ENCODE measurements at regions not wholly inside any gene's neighbourhood (a gene's known extent, or its start where the extent isn't known, plus 50 kb on each side); places are given as distances from the start of the nearest gene placed in this dataset.
"Not testable (repeated sequence)": the region's sequence is repeated elsewhere in the genome, so short reads cannot be mapped to it uniquely, and the experiment has no call there.

GRCh38 chr12:40172879-40173278 is 51.9 kb upstream of the LRRK2 start:
- H3K27ac ChIP-seq, result no peak overlapping the region
- H3K4me1 ChIP-seq, result no peaks in the 10 kb centered on the region
- TF ChIP-seq POLR2A (IDR thresholded peaks at IDR 0.05), result no peak
- no peak for TF ChIP-seq EP300 (IDR thresholded peaks at IDR 0.05)
- no peak for TF ChIP-seq CTCF (IDR thresholded peaks at IDR 0.05)
- no peak for TF ChIP-seq POLR2AphosphoS5 (IDR thresholded peaks at IDR 0.05)
- H3K4me3 ChIP-seq, result no peak overlapping the region
- WGBS, result 61% methylated on average over 2 of the region's 2 CpGs
- no peaks in the 10 kb centered on the region for H3K9me3 ChIP-seq
- no peaks in the 10 kb centered on the region for H3K36me3 ChIP-seq
- DNase-seq (ENCODE audit: low spot score in 2 of 2), result no peak
- no peaks in the 10 kb centered on the region for H3K27me3 ChIP-seq

GRCh38 chr12:40171501-40171900 is 53.3 kb upstream of the LRRK2 start:
- H3K36me3 ChIP-seq, result no peaks in the 10 kb centered on the region
- no peak overlapping the region for H3K27ac ChIP-seq
- no peaks in the 10 kb centered on the region for H3K27me3 ChIP-seq
- no peak overlapping the region for H3K4me3 ChIP-seq
- DNase-seq (ENCODE audit: low spot score in 2 of 2), result no peak
- TF ChIP-seq POLR2A (IDR thresholded peaks at IDR 0.05) (no peak), EP300 (IDR thresholded peaks at IDR 0.05) (no peak), POLR2AphosphoS5 (IDR thresholded peaks at IDR 0.05) (no peak)
- WGBS, result 62% methylated on average over 1 of the region's 1 CpG
- H3K4me1 ChIP-seq, result no peaks in the 10 kb centered on the region
- no peaks in the 10 kb centered on the region for H3K9me3 ChIP-seq

DNA sequence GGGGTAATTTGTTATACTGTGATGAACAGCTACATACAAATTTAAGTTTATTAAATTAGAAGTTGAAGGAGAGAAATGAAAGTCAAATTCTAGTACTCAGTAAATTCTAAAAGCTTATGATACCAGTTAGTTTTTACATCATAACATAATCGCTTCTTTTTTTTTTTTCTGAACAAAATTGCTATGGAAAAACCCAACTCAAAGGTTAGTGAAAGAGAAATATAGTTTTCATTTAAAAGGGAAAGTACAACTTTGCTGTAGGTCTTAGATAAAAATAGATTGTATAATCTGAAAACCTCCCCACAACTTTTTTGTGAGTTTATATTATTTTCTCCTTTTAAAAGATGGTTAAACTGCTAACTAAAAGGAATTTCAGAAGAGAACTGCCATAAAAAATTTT is 53.7 kb upstream of the LRRK2 start:
- TF ChIP-seq EP300 (IDR thresholded peaks at IDR 0.05), result no peak
- TF ChIP-seq POLR2A (IDR thresholded peaks at IDR 0.05), result no peak
- no peak for TF ChIP-seq POLR2AphosphoS5 (IDR thresholded peaks at IDR 0.05)
- no peak for TF ChIP-seq CTCF (IDR thresholded peaks at IDR 0.05)
- 58% methylated on average over 1 of the region's 1 CpG for WGBS
- no peaks in the 10 kb centered on the region for H3K9me3 ChIP-seq
- H3K27me3 ChIP-seq, result no peaks in the 10 kb centered on the region
- H3K4me1 ChIP-seq, result no peaks in the 10 kb centered on the region
- no peak overlapping the region for H3K4me3 ChIP-seq
- no peak for DNase-seq (ENCODE audit: low spot score in 2 of 2)
- H3K36me3 ChIP-seq, result no peaks in the 10 kb centered on the region
- H3K27ac ChIP-seq, result no peak overlapping the region

GRCh38 chr12:40170593-40170992 is 54.2 kb upstream of the LRRK2 start:
- Histone ChIP-seq H3K4me3 (no peak overlapping the region), H3K27ac (no peak overlapping the region), H3K4me1 (no peaks in the 10 kb centered on the region), H3K27me3 (no peaks in the 10 kb centered on the region), H3K9me3 (no peaks in the 10 kb centered on the region), H3K36me3 (no peaks in the 10 kb centered on the region)
- 67% methylated on average over 5 of the region's 5 CpGs for WGBS
- no peak for TF ChIP-seq EP300 (IDR thresholded peaks at IDR 0.05)
- TF ChIP-seq CTCF (IDR thresholded peaks at IDR 0.05), result no peak
- no peak for TF ChIP-seq POLR2A (IDR thresholded peaks at IDR 0.05)
- TF ChIP-seq POLR2AphosphoS5 (IDR thresholded peaks at IDR 0.05), result no peak
- no peak for DNase-seq (ENCODE audit: low spot score in 2 of 2)

GRCh38 chr12:40168868-40169267 is 55.9 kb upstream of the LRRK2 start:
- Histone ChIP-seq H3K4me3 (no peak overlapping the region), H3K9me3 (no peaks in the 10 kb centered on the region), H3K36me3 (no peaks in the 10 kb centered on the region), H3K27me3 (no peaks in the 10 kb centered on the region), H3K4me1 (no peaks in the 10 kb centered on the region), H3K27ac (no peak overlapping the region)
- TF ChIP-seq CTCF (IDR thresholded peaks at IDR 0.05), result no peak
- TF ChIP-seq POLR2AphosphoS5 (IDR thresholded peaks at IDR 0.05), result no peak
- TF ChIP-seq EP300 (IDR thresholded peaks at IDR 0.05), result no peak
- TF ChIP-seq POLR2A (IDR thresholded peaks at IDR 0.05), result no peak
- 31% methylated on average over 2 of the region's 2 CpGs for WGBS
- no peak for DNase-seq (ENCODE audit: low spot score in 2 of 2)

- H3K27me3 ChIP-seq; H3K9me3 ChIP-seq; H3K4me1 ChIP-seq; H3K36me3 ChIP-seq; H3K4me3 ChIP-seq; DNase-seq (ENCODE audit: low spot score in 2 of 2); H3K27ac ChIP-seq: not testable (repeated sequence)
- 88% methylated on average over 3 of the region's 3 CpGs for WGBS
Observed at GRCh38 chr12:40168419-40168818, 56.4 kb upstream of the LRRK2 start.

Data from suprapubic skin (tissue), 4 donors.